H9 (cell line): ENCODE measurements at regions not wholly inside any gene's neighbourhood (a gene's known extent, or its start where the extent isn't known, plus 50 kb on each side); places are given as distances from the start of the nearest gene placed in this dataset.

Experiments used
- DNase-seq: peaks from one replicate; pipeline ENCODE4 v3.0.0-alpha.2; 2017
- H2AFZ ChIP-seq: one replicate; pipeline ENCODE4 v1.6.1; 2013; ENCODE audit warnings: mild to moderate bottlenecking, low read length, control low read depth, moderate library complexity
- H2AK5ac ChIP-seq: 2 replicates; pipeline ENCODE4 v1.6.1; 2013; ENCODE audit warnings: low read length, control low read depth, mixed read lengths; ENCODE audit not compliant: insufficient read length
- H2BK120ac ChIP-seq: one replicate; pipeline ENCODE4 v1.6.1; 2013; ENCODE audit warnings: low read depth, mild to moderate bottlenecking, low read length, control low read depth, inconsistent platforms; ENCODE audit not compliant: poor library complexity, severe bottlenecking
- H2BK12ac ChIP-seq: 2 replicates; pipeline ENCODE4 v1.6.1; 2013; ENCODE audit warnings: low read length, control low read depth, mixed read lengths, low read depth; ENCODE audit not compliant: insufficient read length
- H2BK15ac ChIP-seq: 2 replicates; pipeline ENCODE4 v1.6.1; 2013; ENCODE audit warnings: low read depth, low read length, control low read depth
- H2BK20ac ChIP-seq: one replicate; pipeline ENCODE4 v1.6.1; 2013; ENCODE audit warnings: low read depth, mild to moderate bottlenecking, low read length, control low read depth, inconsistent platforms; ENCODE audit not compliant: poor library complexity, severe bottlenecking
- H2BK5ac ChIP-seq: 2 replicates; pipeline ENCODE4 v1.6.1; 2013; ENCODE audit warnings: low read length, control low read depth, mixed read lengths; ENCODE audit not compliant: insufficient read length
- H3K14ac ChIP-seq: 2 replicates; pipeline ENCODE4 v1.6.1; 2013; ENCODE audit warnings: low read length, control low read depth; ENCODE audit not compliant: insufficient read depth
- H3K18ac ChIP-seq: 2 replicates; pipeline ENCODE4 v1.6.1; 2013; ENCODE audit warnings: low read depth, mild to moderate bottlenecking, mixed read lengths, low read length, control low read depth; ENCODE audit not compliant: insufficient read length
- H3K23ac ChIP-seq: 2 replicates; pipeline ENCODE4 v1.6.1; 2013; ENCODE audit warnings: low read length, control low read depth, mixed read lengths, low read depth; ENCODE audit not compliant: insufficient read length
- H3K23me2 ChIP-seq: 2 replicates; pipeline ENCODE4 v1.6.1; 2013; ENCODE audit warnings: low read depth, mild to moderate bottlenecking, mixed read lengths, low read length, control low read depth; ENCODE audit not compliant: insufficient read length, poor library complexity, severe bottlenecking
- H3K27ac ChIP-seq: 2 replicates; pipeline ENCODE4 v1.5.1; 2013; ENCODE audit warnings: low read length, control low read depth, mixed read lengths, low read depth; ENCODE audit not compliant: insufficient read length
- H3K27me3 ChIP-seq: 2 replicates; pipeline ENCODE4 v1.6.1; 2013; ENCODE audit warnings: low read length, control low read depth, inconsistent platforms; ENCODE audit not compliant: insufficient read depth
- H3K4ac ChIP-seq: 2 replicates; pipeline ENCODE4 v1.6.1; 2013; ENCODE audit warnings: low read depth, mild to moderate bottlenecking, control low read depth, inconsistent platforms, low read length, moderate library complexity
- H3K4me1 ChIP-seq: 2 replicates; pipeline ENCODE4 v1.6.1; 2013; ENCODE audit warnings: low read length, control low read depth, inconsistent platforms; ENCODE audit not compliant: insufficient read depth
- H3K4me2 ChIP-seq: 2 replicates; pipeline ENCODE4 v1.6.1; 2013; ENCODE audit warnings: low read length, control low read depth, mixed read lengths; ENCODE audit not compliant: insufficient read length, insufficient read depth
- H3K56ac ChIP-seq: 2 replicates; pipeline ENCODE4 v1.6.1; 2013; ENCODE audit warnings: low read depth, mild to moderate bottlenecking, mixed read lengths, low read length, control low read depth; ENCODE audit not compliant: insufficient read length
- H3K79me1 ChIP-seq: 2 replicates; pipeline ENCODE4 v1.6.1; 2013; ENCODE audit warnings: low read depth, mild to moderate bottlenecking, moderate library complexity, low read length, control low read depth, inconsistent platforms; ENCODE audit not compliant: insufficient read depth, poor library complexity, severe bottlenecking
- H3K79me2 ChIP-seq: 2 replicates; pipeline ENCODE4 v1.6.1; 2013; ENCODE audit warnings: low read length, control low read depth, inconsistent platforms; ENCODE audit not compliant: insufficient read depth
- H3K9ac ChIP-seq: 2 replicates; pipeline ENCODE4 v1.6.1; 2013; ENCODE audit warnings: low read length, control low read depth, mixed read lengths; ENCODE audit not compliant: insufficient read length; ENCODE audit errors: extremely low read depth
- H3K9me3 ChIP-seq: one replicate; pipeline ENCODE4 v1.6.1; 2013; ENCODE audit warnings: low read depth, low read length, inconsistent platforms; ENCODE audit not compliant: control insufficient read depth
- H3T11ph ChIP-seq: one replicate; pipeline ENCODE4 v1.6.1; 2013; ENCODE audit warnings: mild to moderate bottlenecking, low read length, control low read depth, inconsistent platforms
- H4K20me1 ChIP-seq: one replicate; pipeline ENCODE4 v1.6.1; 2013; ENCODE audit not compliant: control insufficient read depth, insufficient read length, insufficient read depth
- H4K5ac ChIP-seq: 2 replicates; pipeline ENCODE4 v1.6.1; 2013; ENCODE audit warnings: low read depth, mild to moderate bottlenecking, mixed read lengths, low read length, control low read depth; ENCODE audit not compliant: insufficient read length
- H4K8ac ChIP-seq: replicated peaks from 2 replicates; pipeline ENCODE4 v1.6.1; 2013; ENCODE audit warnings: low read length, control low read depth, mixed read lengths, low read depth; ENCODE audit not compliant: insufficient read length
- H4K91ac ChIP-seq: 2 replicates; pipeline ENCODE4 v1.6.1; 2013; ENCODE audit warnings: low read depth, mild to moderate bottlenecking, moderate library complexity, mixed read lengths, low read length, control low read depth; ENCODE audit not compliant: insufficient read length
- H3K27ac Mint-ChIP-seq, 3 experiments: 2 replicates in 2 of 3; 3 replicates in 1 of 3; pipeline ENCODE4 v1.8.0; 2020 to 2021; ENCODE audit warnings: mixed read lengths in 3 of 3, mild to moderate bottlenecking in 1 of 3, moderate library complexity in 1 of 3
- H3K27me3 Mint-ChIP-seq: 2 replicates; pipeline ENCODE4 v1.8.0; 2021; ENCODE audit warnings: low read depth, mild to moderate bottlenecking, moderate library complexity, mixed read lengths
- H3K36me3 Mint-ChIP-seq, 3 experiments: 2 replicates in 2 of 3; 3 replicates in 1 of 3; pipeline ENCODE4 v1.8.0; 2020 to 2021; ENCODE audit warnings: low read depth in 3 of 3, mixed read lengths in 3 of 3; ENCODE audit not compliant: insufficient read depth in 1 of 3
- H3K4me1 Mint-ChIP-seq, 2 experiments: 2 replicates each; pipeline ENCODE4 v1.8.0; 2020; ENCODE audit warnings: mixed read lengths in 2 of 2
- H3K4me3 Mint-ChIP-seq, 2 experiments: 2 replicates in 1 of 2; 3 replicates in 1 of 2; pipeline ENCODE4 v1.8.0; 2020 to 2021; ENCODE audit warnings: mild to moderate bottlenecking in 2 of 2, mixed read lengths in 2 of 2, moderate library complexity in 1 of 2
- H3K9me3 Mint-ChIP-seq, 2 experiments: 2 replicates in 1 of 2; 3 replicates in 1 of 2; pipeline ENCODE4 v1.8.0; 2020; ENCODE audit warnings: mild to moderate bottlenecking in 2 of 2, mixed read lengths in 2 of 2, moderate library complexity in 1 of 2
- CTCF ChIP-seq: fragments of 200-600 bp; sonication (generic); conservative IDR thresholded peaks from 3 replicates; pipeline ENCODE4 v1.8.0; 2021; ENCODE audit warnings: antibody characterized with exemption, mild to moderate bottlenecking
- WGBS: extraction: QIAGEN DNeasy Blood & Tissue Kit; methylation state at CpG from one replicate; pipeline ENCODE4 v1.1.7; 2013; ENCODE audit warnings: missing lambda C conversion rate, low lambda C conversion rate, mixed read lengths; ENCODE audit not compliant: insufficient read length; ENCODE audit errors: extremely low coverage; 5-methylcytosine and 5-hydroxymethylcytosine counted together

GRCh38 chr3:180138871-180139270 is 102.1 kb upstream of the PEX5L start:
- H3K4me3 Mint-ChIP-seq = no peak overlapping the region
- H2BK15ac ChIP-seq = no peak overlapping the region
- no peak overlapping the region for H3K27ac Mint-ChIP-seq
- H3K9me3 ChIP-seq = no peaks in the 10 kb centered on the region
- TF ChIP-seq CTCF = no peak
- no peak overlapping the region for H3K23ac ChIP-seq
- no peak overlapping the region for H3K9ac ChIP-seq
- no peaks in the 10 kb centered on the region for H3K79me2 ChIP-seq
- no peak overlapping the region for H2BK5ac ChIP-seq
- no peak overlapping the region for H3K27ac ChIP-seq
- no peak overlapping the region for H4K91ac ChIP-seq
- H3K14ac ChIP-seq = no peak overlapping the region
- no peaks in the 10 kb centered on the region for H3K36me3 Mint-ChIP-seq
- no peaks in the 10 kb centered on the region for H3K27me3 Mint-ChIP-seq
- no peak overlapping the region for H4K5ac ChIP-seq
- H3K23me2 ChIP-seq = no peaks in the 10 kb centered on the region
- H3K9me3 Mint-ChIP-seq = peaks cover 0 to 2% of the 10 kb centered on the region in 2 experiments; a peak in 3 of 5 replicates
- H2AFZ ChIP-seq = no peak overlapping the region
- no peak overlapping the region for H3K56ac ChIP-seq
- no peak overlapping the region for H4K8ac ChIP-seq
- no peak overlapping the region for H2AK5ac ChIP-seq
- no peak overlapping the region for H3K4me2 ChIP-seq
- H3K4ac ChIP-seq = no peak overlapping the region
- no peak overlapping the region for H3T11ph ChIP-seq
- WGBS = no CpG with 5 or more reads among the region's 3 CpGs
- H2BK120ac ChIP-seq = no peak overlapping the region
- no peaks in the 10 kb centered on the region for H3K27me3 ChIP-seq
- no peak for DNase-seq
- H3K18ac ChIP-seq = no peak overlapping the region
- H2BK20ac ChIP-seq = no peak overlapping the region
- no peak overlapping the region for H2BK12ac ChIP-seq
- peaks cover 5% of the 10 kb centered on the region; the same call in 1 of the 2 replicates for H3K4me1 ChIP-seq
- H3K4me1 Mint-ChIP-seq = peaks cover 19 to 21% of the 10 kb centered on the region in 2 experiments
- no peaks in the 10 kb centered on the region for H4K20me1 ChIP-seq
- no peaks in the 10 kb centered on the region for H3K79me1 ChIP-seq
